ENCODE measurements at regions not wholly inside any gene's neighbourhood (a gene's known extent, or its start where the extent isn't known, plus 50 kb on each side); places are given as distances from the start of the nearest gene placed in this dataset.

- TF ChIP-seq CTCF (IDR thresholded peaks at IDR 0.05): no peak
- TF ChIP-seq EZH2 (IDR thresholded peaks at IDR 0.05): no peak
- no peak for TF ChIP-seq EZH2phosphoT487 (IDR thresholded peaks at IDR 0.05)
Measured at GRCh38 chr5:68419637-68420452, 204.3 kb downstream of the PIK3R1 start.

Measured in neural progenitor cell (in vitro differentiated cells).